Heart left ventricle (tissue), 16 donors: ENCODE measurements at regions not wholly inside any gene's neighbourhood (a gene's known extent, or its start where the extent isn't known, plus 50 kb on each side); places are given as distances from the start of the nearest gene placed in this dataset.
A peak's percentile ranks its signal among the peaks of the same experiment; 100 is the strongest.

Source experiments
- ATAC-seq, 4 donors: fragments of 200-7000 bp; cut with Tn5 transposase; one replicate each; pipeline ENCODE4 v1.9.1; 2020 to 2022; ENCODE audit warnings: moderate library complexity in 4 of 4, mild to moderate bottlenecking in 3 of 4, moderate number of reproducible peaks in 1 of 4
- DNase-seq, 5 donors: peaks; one replicate each; pipeline ENCODE4 v3.0.0-alpha.2; 2020
- H3K27ac ChIP-seq, 12 donors: fragments of 200-600 bp; sonication (generic) in 4 of 12; one replicate each; pipeline versions ENCODE4 v1.5.0 to v1.8.0; 2016 to 2022; ENCODE audit warnings: mild to moderate bottlenecking in 2 of 12
- H3K27me3 ChIP-seq, 9 donors: fragments of 200-600 bp; sonication (generic) in 2 of 9; one replicate each; pipeline versions ENCODE4 v1.5.1 to v1.8.0; 2016 to 2022; ENCODE audit warnings: mild to moderate bottlenecking in 3 of 9
- H3K36me3 ChIP-seq, 9 donors: fragments of 200-600 bp; sonication (generic) in 2 of 9; one replicate each; pipeline versions ENCODE4 v1.5.0 to v1.8.0; 2018 to 2022; ENCODE audit warnings: mild to moderate bottlenecking in 2 of 9
- H3K4me1 ChIP-seq, 12 donors: fragments of 200-600 bp; sonication (generic) in 4 of 12; one replicate each; pipeline versions ENCODE4 v1.5.0 to v1.8.0; 2016 to 2022; ENCODE audit warnings: mild to moderate bottlenecking in 3 of 12
- H3K4me3 ChIP-seq, 12 donors: fragments of 200-600 bp; sonication (generic) in 4 of 12; one replicate each; pipeline versions ENCODE4 v1.5.0 to v1.8.0; 2017 to 2022; ENCODE audit warnings: mild to moderate bottlenecking in 9 of 12, moderate library complexity in 4 of 12
- H3K9me3 ChIP-seq, 12 donors: fragments of 200-600 bp; sonication (generic) in 4 of 12; one replicate each; pipeline versions ENCODE4 v1.5.0 to v1.8.0; 2016 to 2022; ENCODE audit warnings: mild to moderate bottlenecking in 1 of 12
- CTCF ChIP-seq, 12 donors: fragments of 200-600 bp; sonication (generic) in 4 of 12; IDR thresholded peaks; one replicate each; pipeline versions ENCODE4 v1.5.0 to v1.8.0; 2018 to 2022; ENCODE audit warnings: antibody characterized with exemption in 12 of 12, mild to moderate bottlenecking in 5 of 12
- POLR2A ChIP-seq, 2 donors: fragments of 450-650 bp; IDR thresholded peaks; one replicate each; pipeline ENCODE4 v1.6.1; 2017; ENCODE audit warnings: antibody characterized with exemption in 2 of 2, mild to moderate bottlenecking in 2 of 2, moderate library complexity in 2 of 2
- WGBS, 4 donors: extraction: QIAGEN DNeasy Blood & Tissue Kit in 2 of 4; methylation state at CpG; one replicate each; pipeline versions ENCODE4 v1.1.5 to v1.1.7; 2013 to 2018; 5-methylcytosine and 5-hydroxymethylcytosine counted together
- intact Hi-C, 10 donors: fragments of 100-400 bp; cut with DNase I; formaldehyde crosslinking; loops; one replicate each; pipeline versions ENCODE4 v1.11.1 to v1.14.2; 2022
- donor health status: ischemic (EF 13 %, LVEDD 7.1; RV severe dilation, severe dysfunction).
- donor health status: healthy with polysubstance abuse.
- donor health status: DM: no; HTN: yes; CAD: no.
- donor health status: DM: no; HTN: no; CAD: no.
- donor health status: ischemic (EF 25% LVEDD 6.9; RV normal size, moderate dysfunction).
- donor health status: ischemic (EF 25% LVEDD 5.7; RV mildly dilated, moderate dysfunction).
- donor health status: healthy.
- donor health status: DM: yes; HTN: yes; CAD: no.
- donor health status: ischemic (EF 35%, LVEDD 5.7; RV mildly dilated, moderate dysfunction).
- donor health status: nonischemic (EF 11% LVEDD 7.7; RV severe dilation, severe dysfunction).
- donor health status: DM: yes; HTN: yes; CAD: no.
- donor health status: PGD.
- donor health status: ischemic (EF 29% LVEDD 5.4; RV normal size, mild dysfunction).
- donor health status: nonischemic (EF 23%, LVEDD 6.1; RV moderate dilation, normal function).

- no peak for ATAC-seq
- Histone ChIP-seq H3K27ac (no peak overlapping the region), H3K4me1 (peaks cover 0 to 15% (median 0%) of the 10 kb centered on the region in 12 donors), H3K9me3 (no peaks in the 10 kb centered on the region), H3K36me3 (no peaks in the 10 kb centered on the region), H3K27me3 (peaks cover 15 to 68% (median 26%) of the 10 kb centered on the region in 9 donors), H3K4me3 (no peak overlapping the region)
- WGBS, 4 donors, result 27 to 50% (median 44%) methylated on average over 1 of the region's 1 CpG
- no peak for DNase-seq
- no peak for TF ChIP-seq CTCF (IDR thresholded peaks at IDR 0.05)
- TF ChIP-seq POLR2A (IDR thresholded peaks at IDR 0.05), result no peak
- intact Hi-C loops, result loop anchor here in 5 of 10 donors (5.0 to 10.0 kb wide), 4 partner anchors 172 to 299 kb away; no protein-coding TSS in a partner anchor
Observed at GRCh38 chr1:157193219-157193618, 55.0 kb upstream of the ETV3 start.

GRCh38 chr1:157189986-157190982, 52.1 kb upstream of the ETV3 start:
- no peaks in the 10 kb centered on the region for H3K36me3 ChIP-seq
- TF ChIP-seq CTCF (IDR thresholded peaks at IDR 0.05), result no peak
- no peak for TF ChIP-seq POLR2A (IDR thresholded peaks at IDR 0.05)
- no peak overlapping the region for H3K27ac ChIP-seq
- peaks cover 0 to 15% (median 0%) of the 10 kb centered on the region in 12 donors for H3K4me1 ChIP-seq
- 77 to 85% (median 80%) methylated on average over 21 to 22 of the region's 22 CpGs for WGBS, 4 donors
- H3K27me3 ChIP-seq, result peaks cover 9 to 60% (median 22%) of the 10 kb centered on the region in 9 donors
- no peak for DNase-seq
- H3K9me3 ChIP-seq, result no peaks in the 10 kb centered on the region
- H3K4me3 ChIP-seq, result no peak overlapping the region
- peak in 1 of 4 donors; percentile 14 for ATAC-seq
- intact Hi-C loops, result loop anchor here in 5 of 10 donors (5.0 to 10.0 kb wide), 4 partner anchors 175 to 302 kb away; no protein-coding TSS in a partner anchor

- Histone ChIP-seq H3K4me1 (peaks cover 0 to 6% (median 0%) of the 10 kb centered on the region in 12 donors), H3K27ac (no peak overlapping the region), H3K4me3 (no peak overlapping the region), H3K27me3 (peaks cover 0 to 52% (median 13%) of the 10 kb centered on the region in 9 donors), H3K36me3 (no peaks in the 10 kb centered on the region), H3K9me3 (no peaks in the 10 kb centered on the region)
- ATAC-seq (no peak), DNase-seq (no peak)
- 65 to 76% (median 73%) methylated on average over 4 of the region's 4 CpGs for whole genome bisulfite sequencing, 4 donors
- intact Hi-C loops, result no loop called here
- TF ChIP-seq CTCF (IDR thresholded peaks at IDR 0.05), result no peak
- TF ChIP-seq POLR2A (IDR thresholded peaks at IDR 0.05), result no peak
Observed at GRCh38 chr1:157189096-157189495, 50.9 kb upstream of the ETV3 start.
